HEK293 (cell line): ENCODE measurements at regions not wholly inside any gene's neighbourhood (a gene's known extent, or its start where the extent isn't known, plus 50 kb on each side); places are given as distances from the start of the nearest gene placed in this dataset.
A peak's percentile ranks its signal among the peaks of the same experiment; 100 is the strongest.

Experiments used
- CTCF ChIA-PET: fragments of 350-600 bp; formaldehyde crosslinking; extraction: SDS; loops from one replicate; lab custom pipeline; 2021; ENCODE audit warnings: antibody characterized with exemption; lab: Yijun Ruan, JAX
- POLR2A ChIA-PET: fragments of 300-600 bp; formaldehyde crosslinking; extraction: SDS; loops from one replicate; lab custom pipeline; 2020; ENCODE audit warnings: antibody characterized with exemption, inconsistent platforms; lab: Yijun Ruan, JAX
- H3K27ac ChIP-seq: fragments of 200-500 bp; sonication (Bioruptor generic); 2 replicates; pipeline ENCODE4 v1.5.1; 2014; ENCODE audit warnings: low read depth, low read length, control low read depth, inconsistent platforms; ENCODE audit errors: extremely low read depth
- H3K36me3 ChIP-seq, 2 experiments: fragments of 200-500 bp in 1 of 2; sonication (Bioruptor generic) in 1 of 2; 1 replicate in 1 of 2; 2 replicates in 1 of 2; pipeline ENCODE4 v1.5.1; 2014 to 2017; ENCODE audit warnings: inconsistent platforms in 2 of 2, low read length in 2 of 2; ENCODE audit not compliant: control insufficient read depth in 2 of 2, insufficient read depth in 1 of 2
- H3K4me1 ChIP-seq: fragments of 200-500 bp; sonication (Bioruptor generic); 2 replicates; pipeline ENCODE4 v1.5.1; 2014; ENCODE audit warnings: mild to moderate bottlenecking, low read length, inconsistent platforms; ENCODE audit not compliant: control insufficient read depth, insufficient read depth
- H3K4me3 ChIP-seq: 2 replicates; pipeline ENCODE4 v1.5.1; 2011; ENCODE audit warnings: low read depth, mild to moderate bottlenecking, control low read depth, low read length, moderate library complexity
- H3K9me3 ChIP-seq: fragments of 200-500 bp; sonication (Bioruptor generic); 2 replicates; pipeline ENCODE4 v1.5.1; 2014; ENCODE audit warnings: low read depth, low read length, inconsistent platforms; ENCODE audit not compliant: control insufficient read depth, insufficient read depth
- HOXC10 ChIP-seq: sonication (generic); formaldehyde crosslinking; IDR thresholded peaks from 2 replicates; pipeline ENCODE4 v1.8.1; 2023; ENCODE audit warnings: mild to moderate bottlenecking, missing genetic modification reagents
- KLF16 ChIP-seq: fragments of 450-650 bp; formaldehyde crosslinking; IDR thresholded peaks from 2 replicates; pipeline ENCODE4 v1.5.1; 2017; ENCODE audit warnings: missing biosample characterization, missing genetic modification characterization
- SCRT1 ChIP-seq: fragments of 450-650 bp; formaldehyde crosslinking; IDR thresholded peaks from 2 replicates; pipeline ENCODE4 v1.5.1; 2016; ENCODE audit warnings: missing biosample characterization, missing genetic modification characterization, borderline replicate concordance
- SP7 ChIP-seq: fragments of 450-650 bp; formaldehyde crosslinking; IDR thresholded peaks from 2 replicates; pipeline ENCODE4 v1.5.1; 2016; ENCODE audit warnings: missing biosample characterization, missing genetic modification characterization
- ZIC2 ChIP-seq: fragments of 450-650 bp; formaldehyde crosslinking; IDR thresholded peaks from 2 replicates; pipeline ENCODE4 v1.5.1; 2016; ENCODE audit warnings: missing biosample characterization, missing genetic modification characterization
- ZNF174 ChIP-seq: fragments of 450-650 bp; formaldehyde crosslinking; IDR thresholded peaks from 2 replicates; pipeline ENCODE4 v1.5.0; 2017; ENCODE audit warnings: missing biosample characterization, mild to moderate bottlenecking, missing genetic modification characterization
- ZNF239 ChIP-seq: fragments of 450-650 bp; formaldehyde crosslinking; IDR thresholded peaks from 2 replicates; pipeline ENCODE4 v1.5.1; 2016; ENCODE audit warnings: missing biosample characterization, missing genetic modification characterization
- ZNF324 ChIP-seq: fragments of 450-650 bp; formaldehyde crosslinking; IDR thresholded peaks from 2 replicates; pipeline ENCODE4 v1.5.1; 2016; ENCODE audit warnings: missing biosample characterization, missing genetic modification characterization
- ZNF335 ChIP-seq: fragments of 450-650 bp; formaldehyde crosslinking; conservative IDR thresholded peaks from 2 replicates; pipeline ENCODE4 v1.5.1; 2016; ENCODE audit warnings: missing biosample characterization, missing genetic modification characterization
- ZNF341 ChIP-seq: fragments of 450-650 bp; formaldehyde crosslinking; IDR thresholded peaks from 2 replicates; pipeline ENCODE4; 2016; ENCODE audit warnings: low read depth, missing biosample characterization, missing genetic modification characterization
- ZNF354C ChIP-seq: fragments of 450-650 bp; formaldehyde crosslinking; IDR thresholded peaks from 2 replicates; pipeline ENCODE4 v1.5.1; 2016; ENCODE audit warnings: missing biosample characterization, missing genetic modification characterization, low read depth, borderline replicate concordance
- ZNF544 ChIP-seq: fragments of 450-650 bp; formaldehyde crosslinking; IDR thresholded peaks from 2 replicates; pipeline ENCODE4 v1.5.0; 2017; ENCODE audit warnings: missing biosample characterization, missing genetic modification characterization
- ZNF555 ChIP-seq: fragments of 450-650 bp; formaldehyde crosslinking; conservative IDR thresholded peaks from 2 replicates; pipeline ENCODE4 v1.5.1; 2017; ENCODE audit warnings: missing biosample characterization, mild to moderate bottlenecking, missing genetic modification characterization, inconsistent platforms
- ZNF560 ChIP-seq: fragments of 450-650 bp; formaldehyde crosslinking; IDR thresholded peaks from 2 replicates; pipeline ENCODE4 v1.5.1; 2017; ENCODE audit warnings: missing biosample characterization, missing genetic modification characterization, borderline replicate concordance
- ZNF610 ChIP-seq: fragments of 450-650 bp; formaldehyde crosslinking; IDR thresholded peaks from 2 replicates; pipeline ENCODE4 v1.5.1; 2016; ENCODE audit warnings: missing biosample characterization, missing genetic modification characterization, borderline replicate concordance
- ZNF776 ChIP-seq: fragments of 450-650 bp; formaldehyde crosslinking; IDR thresholded peaks from 2 replicates; pipeline ENCODE4 v1.5.0; 2017; ENCODE audit warnings: missing biosample characterization, missing genetic modification characterization, borderline replicate concordance
- ZNF777 ChIP-seq: fragments of 450-650 bp; formaldehyde crosslinking; IDR thresholded peaks from 2 replicates; pipeline ENCODE4 v1.5.1; 2017; ENCODE audit warnings: missing biosample characterization, missing genetic modification characterization, borderline replicate concordance
- ZNF837 ChIP-seq: fragments of 450-650 bp; formaldehyde crosslinking; IDR thresholded peaks from 2 replicates; pipeline ENCODE4 v1.5.1; 2016; ENCODE audit warnings: missing biosample characterization, missing genetic modification characterization
- ZNF843 ChIP-seq: fragments of 450-650 bp; formaldehyde crosslinking; IDR thresholded peaks from 2 replicates; pipeline ENCODE4 v1.5.1; 2016; ENCODE audit warnings: missing biosample characterization, missing genetic modification characterization
- TF ChIP-seq, protein P1 (sequence below): fragments of 450-650 bp; formaldehyde crosslinking; IDR thresholded peaks from 2 replicates; pipeline ENCODE4 v1.5.1; 2017; ENCODE audit warnings: missing biosample characterization, missing genetic modification characterization
- TF ChIP-seq, protein P2 (sequence below): fragments of 450-650 bp; formaldehyde crosslinking; IDR thresholded peaks from 2 replicates; pipeline ENCODE4 v1.5.1; 2016; ENCODE audit warnings: missing biosample characterization, missing genetic modification characterization
- TF ChIP-seq, protein P3 (sequence below): fragments of 450-650 bp; formaldehyde crosslinking; IDR thresholded peaks from 2 replicates; pipeline ENCODE4 v1.5.1; 2016; ENCODE audit warnings: missing biosample characterization, missing genetic modification characterization
- TF ChIP-seq, protein P4 (sequence below): fragments of 450-650 bp; formaldehyde crosslinking; IDR thresholded peaks from 2 replicates; pipeline ENCODE4 v1.5.1; 2017; ENCODE audit warnings: missing biosample characterization, missing genetic modification characterization
- TF ChIP-seq, protein P5 (sequence below): fragments of 450-650 bp; formaldehyde crosslinking; IDR thresholded peaks from 2 replicates; pipeline ENCODE4 v1.5.1; 2016; ENCODE audit warnings: missing biosample characterization, missing genetic modification characterization, low read depth

DNA sequence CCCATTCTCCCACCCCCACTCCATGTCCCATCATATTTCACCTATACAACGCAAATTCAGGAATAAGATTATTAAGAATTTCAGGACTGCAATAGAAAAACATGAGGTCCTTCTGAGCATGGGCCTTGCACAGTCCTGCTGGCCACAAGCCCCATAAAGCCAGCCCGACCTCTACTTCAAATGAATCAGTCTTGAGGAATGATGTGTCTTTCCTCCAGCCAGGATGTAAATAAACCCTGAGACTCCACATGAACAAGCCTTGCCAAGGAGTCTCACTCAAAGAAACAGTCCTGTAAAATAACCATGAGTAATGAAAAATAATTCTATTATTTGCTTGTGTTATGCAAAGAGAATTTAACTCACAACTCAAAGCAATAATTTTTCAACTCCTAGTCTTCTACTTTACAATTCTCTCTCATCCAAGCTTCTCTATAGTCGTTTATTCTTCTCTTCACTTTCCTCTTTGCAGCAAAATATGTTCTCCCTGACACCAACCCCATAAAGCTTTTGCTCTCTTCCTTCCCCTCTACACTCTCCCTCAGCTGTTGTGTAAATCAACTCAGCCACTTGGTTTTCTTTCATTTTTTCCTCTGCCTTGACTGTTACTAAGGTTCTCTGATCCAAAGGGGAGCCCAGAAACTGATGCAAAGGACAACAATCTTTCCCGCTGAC is 140.1 kb upstream of the MOCS2 start (continued):
- TF ChIP-seq, protein P1, sequence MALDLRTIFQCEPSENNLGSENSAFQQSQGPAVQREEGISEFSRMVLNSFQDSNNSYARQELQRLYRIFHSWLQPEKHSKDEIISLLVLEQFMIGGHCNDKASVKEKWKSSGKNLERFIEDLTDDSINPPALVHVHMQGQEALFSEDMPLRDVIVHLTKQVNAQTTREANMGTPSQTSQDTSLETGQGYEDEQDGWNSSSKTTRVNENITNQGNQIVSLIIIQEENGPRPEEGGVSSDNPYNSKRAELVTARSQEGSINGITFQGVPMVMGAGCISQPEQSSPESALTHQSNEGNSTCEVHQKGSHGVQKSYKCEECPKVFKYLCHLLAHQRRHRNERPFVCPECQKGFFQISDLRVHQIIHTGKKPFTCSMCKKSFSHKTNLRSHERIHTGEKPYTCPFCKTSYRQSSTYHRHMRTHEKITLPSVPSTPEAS (tag by site-specific recombination) = no peak
- TF ChIP-seq ZNF239 = no peak
- TF ChIP-seq ZNF324 = no peak
- TF ChIP-seq ZNF843 (tag by site-specific recombination) = no peak
- TF ChIP-seq, protein P2, sequence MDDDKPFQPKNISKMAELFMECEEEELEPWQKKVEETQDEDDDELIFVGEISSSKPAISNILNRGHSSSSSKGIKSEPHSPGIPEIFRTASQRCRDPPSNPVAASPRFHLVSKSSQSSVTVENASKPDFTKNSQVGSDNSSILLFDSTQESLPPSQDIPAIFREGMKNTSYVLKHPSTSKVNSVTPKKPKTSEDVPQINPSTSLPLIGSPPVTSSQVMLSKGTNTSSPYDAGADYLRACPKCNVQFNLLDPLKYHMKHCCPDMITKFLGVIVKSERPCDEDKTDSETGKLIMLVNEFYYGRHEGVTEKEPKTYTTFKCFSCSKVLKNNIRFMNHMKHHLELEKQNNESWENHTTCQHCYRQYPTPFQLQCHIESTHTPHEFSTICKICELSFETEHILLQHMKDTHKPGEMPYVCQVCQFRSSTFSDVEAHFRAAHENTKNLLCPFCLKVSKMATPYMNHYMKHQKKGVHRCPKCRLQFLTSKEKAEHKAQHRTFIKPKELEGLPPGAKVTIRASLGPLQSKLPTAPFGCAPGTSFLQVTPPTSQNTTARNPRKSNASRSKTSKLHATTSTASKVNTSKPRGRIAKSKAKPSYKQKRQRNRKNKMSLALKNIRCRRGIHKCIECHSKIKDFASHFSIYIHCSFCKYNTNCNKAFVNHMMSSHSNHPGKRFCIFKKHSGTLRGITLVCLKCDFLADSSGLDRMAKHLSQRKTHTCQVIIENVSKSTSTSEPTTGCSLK = no peak
- TF ChIP-seq, protein P3, sequence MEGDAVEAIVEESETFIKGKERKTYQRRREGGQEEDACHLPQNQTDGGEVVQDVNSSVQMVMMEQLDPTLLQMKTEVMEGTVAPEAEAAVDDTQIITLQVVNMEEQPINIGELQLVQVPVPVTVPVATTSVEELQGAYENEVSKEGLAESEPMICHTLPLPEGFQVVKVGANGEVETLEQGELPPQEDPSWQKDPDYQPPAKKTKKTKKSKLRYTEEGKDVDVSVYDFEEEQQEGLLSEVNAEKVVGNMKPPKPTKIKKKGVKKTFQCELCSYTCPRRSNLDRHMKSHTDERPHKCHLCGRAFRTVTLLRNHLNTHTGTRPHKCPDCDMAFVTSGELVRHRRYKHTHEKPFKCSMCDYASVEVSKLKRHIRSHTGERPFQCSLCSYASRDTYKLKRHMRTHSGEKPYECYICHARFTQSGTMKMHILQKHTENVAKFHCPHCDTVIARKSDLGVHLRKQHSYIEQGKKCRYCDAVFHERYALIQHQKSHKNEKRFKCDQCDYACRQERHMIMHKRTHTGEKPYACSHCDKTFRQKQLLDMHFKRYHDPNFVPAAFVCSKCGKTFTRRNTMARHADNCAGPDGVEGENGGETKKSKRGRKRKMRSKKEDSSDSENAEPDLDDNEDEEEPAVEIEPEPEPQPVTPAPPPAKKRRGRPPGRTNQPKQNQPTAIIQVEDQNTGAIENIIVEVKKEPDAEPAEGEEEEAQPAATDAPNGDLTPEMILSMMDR (tag by site-specific recombination) = no peak
- TF ChIP-seq ZNF335 (tag by site-specific recombination) = no peak
- TF ChIP-seq ZNF777 = no peak
- no peak for TF ChIP-seq ZIC2 (tag by site-specific recombination)
- TF ChIP-seq ZNF555 = no peak

DNA sequence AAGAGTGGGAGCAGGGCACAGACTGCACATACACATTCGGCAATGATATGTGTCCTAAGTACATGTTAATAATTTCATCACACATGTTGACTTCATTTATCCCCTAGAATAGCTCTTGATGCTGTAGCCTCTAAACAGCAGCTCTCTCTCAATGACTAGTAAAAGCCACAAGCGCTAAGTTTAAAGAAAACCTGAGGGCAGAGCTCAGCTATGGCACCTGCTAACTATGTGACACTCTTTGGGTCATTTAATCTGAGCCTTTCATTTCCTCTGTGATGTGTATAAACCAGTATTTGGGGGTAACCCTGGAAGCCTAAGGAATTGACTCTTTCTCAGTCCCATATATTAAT is 140.6 kb upstream of the MOCS2 start:
- Histone ChIP-seq H3K4me3 (no peak overlapping the region), H3K36me3 (no peaks in the 10 kb centered on the region), H3K27ac (no peak overlapping the region), H3K9me3 (no peaks in the 10 kb centered on the region), H3K4me1 (peaks cover 9% of the 10 kb centered on the region)
- CTCF ChIA-PET = interaction anchor here (1.1 to 1.5 kb wide), 3 partner anchors 11 to 80 kb away, joined by 3 to 4 read pairs (median 4); no protein-coding TSS in a partner anchor
- POLR2A ChIA-PET = no interaction called here
- no peak for TF ChIP-seq ZNF776 (tag by site-specific recombination)
- TF ChIP-seq ZNF610 (tag by site-specific recombination) = no peak

DNA sequence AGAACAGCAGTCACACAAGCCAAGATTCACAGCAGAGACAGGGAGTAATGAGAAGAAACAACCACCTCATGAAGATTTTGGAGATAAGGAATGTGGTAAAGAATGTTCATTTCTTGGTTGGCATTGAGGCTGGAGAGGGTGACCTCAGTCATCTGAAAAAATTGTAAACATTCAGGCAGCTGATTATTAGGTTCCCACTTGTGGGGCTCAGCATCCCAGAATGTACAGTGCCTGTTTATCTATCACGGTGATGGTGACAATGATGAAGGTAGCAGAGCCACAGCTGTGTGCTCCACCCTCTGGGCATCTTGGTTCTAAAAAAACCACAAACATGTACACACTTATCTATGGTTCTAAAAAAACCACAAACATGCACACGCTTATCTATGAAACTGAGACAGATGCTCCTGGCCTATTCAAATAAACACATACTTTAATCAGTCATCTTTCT is 143.9 kb upstream of the MOCS2 start:
- H3K27ac ChIP-seq = no peak overlapping the region
- ChIA-PET POLR2A (interaction anchor here (0.6 kb wide), 1 partner anchor 1025 kb away, joined by 3 read pairs; no protein-coding TSS in a partner anchor), CTCF (interaction anchor here (0.7 kb wide), 1 partner anchor 10 kb away, joined by 3 read pairs; no protein-coding TSS in a partner anchor)
- TF ChIP-seq ZNF560 (tag by site-specific recombination) = no peak
- TF ChIP-seq ZNF610 (tag by site-specific recombination) = no peak
- TF ChIP-seq ZNF354C (tag by site-specific recombination) = no peak
- TF ChIP-seq ZNF335 (tag by site-specific recombination) = peak; percentile 34; the same call in 1 of the 2 replicates
- TF ChIP-seq, protein P4, sequence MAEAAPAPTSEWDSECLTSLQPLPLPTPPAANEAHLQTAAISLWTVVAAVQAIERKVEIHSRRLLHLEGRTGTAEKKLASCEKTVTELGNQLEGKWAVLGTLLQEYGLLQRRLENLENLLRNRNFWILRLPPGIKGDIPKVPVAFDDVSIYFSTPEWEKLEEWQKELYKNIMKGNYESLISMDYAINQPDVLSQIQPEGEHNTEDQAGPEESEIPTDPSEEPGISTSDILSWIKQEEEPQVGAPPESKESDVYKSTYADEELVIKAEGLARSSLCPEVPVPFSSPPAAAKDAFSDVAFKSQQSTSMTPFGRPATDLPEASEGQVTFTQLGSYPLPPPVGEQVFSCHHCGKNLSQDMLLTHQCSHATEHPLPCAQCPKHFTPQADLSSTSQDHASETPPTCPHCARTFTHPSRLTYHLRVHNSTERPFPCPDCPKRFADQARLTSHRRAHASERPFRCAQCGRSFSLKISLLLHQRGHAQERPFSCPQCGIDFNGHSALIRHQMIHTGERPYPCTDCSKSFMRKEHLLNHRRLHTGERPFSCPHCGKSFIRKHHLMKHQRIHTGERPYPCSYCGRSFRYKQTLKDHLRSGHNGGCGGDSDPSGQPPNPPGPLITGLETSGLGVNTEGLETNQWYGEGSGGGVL = peak; percentile 25; the same call in 1 of the 2 replicates
- TF ChIP-seq, protein P5, sequence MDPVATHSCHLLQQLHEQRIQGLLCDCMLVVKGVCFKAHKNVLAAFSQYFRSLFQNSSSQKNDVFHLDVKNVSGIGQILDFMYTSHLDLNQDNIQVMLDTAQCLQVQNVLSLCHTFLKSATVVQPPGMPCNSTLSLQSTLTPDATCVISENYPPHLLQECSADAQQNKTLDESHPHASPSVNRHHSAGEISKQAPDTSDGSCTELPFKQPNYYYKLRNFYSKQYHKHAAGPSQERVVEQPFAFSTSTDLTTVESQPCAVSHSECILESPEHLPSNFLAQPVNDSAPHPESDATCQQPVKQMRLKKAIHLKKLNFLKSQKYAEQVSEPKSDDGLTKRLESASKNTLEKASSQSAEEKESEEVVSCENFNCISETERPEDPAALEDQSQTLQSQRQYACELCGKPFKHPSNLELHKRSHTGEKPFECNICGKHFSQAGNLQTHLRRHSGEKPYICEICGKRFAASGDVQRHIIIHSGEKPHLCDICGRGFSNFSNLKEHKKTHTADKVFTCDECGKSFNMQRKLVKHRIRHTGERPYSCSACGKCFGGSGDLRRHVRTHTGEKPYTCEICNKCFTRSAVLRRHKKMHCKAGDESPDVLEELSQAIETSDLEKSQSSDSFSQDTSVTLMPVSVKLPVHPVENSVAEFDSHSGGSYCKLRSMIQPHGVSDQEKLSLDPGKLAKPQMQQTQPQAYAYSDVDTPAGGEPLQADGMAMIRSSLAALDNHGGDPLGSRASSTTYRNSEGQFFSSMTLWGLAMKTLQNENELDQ (tag by site-specific recombination) = no peak
- TF ChIP-seq ZNF341 (tag by site-specific recombination) = no peak
- TF ChIP-seq SCRT1 (tag by site-specific recombination) = no peak
- 0 out of 2 replicates have a peak, but pooled peaks have one; percentile 23 for TF ChIP-seq SP7 (tag by site-specific recombination)
- TF ChIP-seq HOXC10 (CRISPR knock-in tag) = no peak
- TF ChIP-seq KLF16 (tag by site-specific recombination) = no peak
- TF ChIP-seq ZNF544 (tag by site-specific recombination) = no peak
- no peak for TF ChIP-seq ZNF174 (tag by site-specific recombination)
- no peak for TF ChIP-seq ZNF837

More for the DNA sequence above, 143.9 kb upstream of the MOCS2 start:
- no peaks in the 10 kb centered on the region for H3K9me3 ChIP-seq
- H3K4me1 ChIP-seq = peaks cover 9% of the 10 kb centered on the region
- no peaks in the 10 kb centered on the region for H3K36me3 ChIP-seq
- H3K4me3 ChIP-seq = no peak overlapping the region
